Kidney epithelial cell (primary cell): ENCODE measurements at regions not wholly inside any gene's neighbourhood (a gene's known extent, or its start where the extent isn't known, plus 50 kb on each side); places are given as distances from the start of the nearest gene placed in this dataset.
A peak's percentile ranks its signal among the peaks of the same experiment; 100 is the strongest.

ENCODE experiments used
- DNase-seq: peaks from one replicate; pipeline ENCODE4 v3.0.0-alpha.2; 2010; ENCODE audit warnings: low read depth
- H3K27me3 ChIP-seq: 2 replicates; pipeline ENCODE4 v1.6.0; 2011; ENCODE audit warnings: low read length; ENCODE audit not compliant: control insufficient read depth, insufficient read depth
- H3K36me3 ChIP-seq: 2 replicates; pipeline ENCODE4 v1.5.1; 2011; ENCODE audit warnings: low read length; ENCODE audit not compliant: control insufficient read depth, insufficient read depth
- H3K4me3 ChIP-seq: 2 replicates; pipeline ENCODE4 v1.5.1; 2011; ENCODE audit warnings: low read depth, mild to moderate bottlenecking, control low read depth, low read length
- CTCF ChIP-seq: IDR thresholded peaks from 2 replicates; pipeline ENCODE4 v1.5.1; 2011; ENCODE audit warnings: mild to moderate bottlenecking, moderate library complexity, low read length, control low read depth, inconsistent platforms; ENCODE audit not compliant: insufficient read depth, poor library complexity, severe bottlenecking

GRCh38 chr4:162849937-162850336 is 316.8 kb downstream of the NAF1 start:
- no peaks in the 10 kb centered on the region for H3K27me3 ChIP-seq
- no peak for DNase-seq
- no peaks in the 10 kb centered on the region for H3K36me3 ChIP-seq
- no peak overlapping the region for H3K4me3 ChIP-seq
- no peak for TF ChIP-seq CTCF

- no peak for DNase-seq
- TF ChIP-seq CTCF, result no peak
- Histone ChIP-seq H3K36me3 (no peaks in the 10 kb centered on the region), H3K27me3 (no peaks in the 10 kb centered on the region), H3K4me3 (no peak overlapping the region)
Observed at GRCh38 chr4:162847945-162848549, 318.6 kb downstream of the NAF1 start.

GRCh38 chr4:162841753-162842152 is 324.9 kb downstream of the NAF1 start:
- H3K36me3 ChIP-seq, result no peaks in the 10 kb centered on the region
- H3K4me3 ChIP-seq, result no peak overlapping the region
- no peaks in the 10 kb centered on the region for H3K27me3 ChIP-seq
- no peak for DNase-seq
- no peak for TF ChIP-seq CTCF

- DNase-seq, result no peak
- H3K27me3 ChIP-seq, result no peaks in the 10 kb centered on the region
- TF ChIP-seq CTCF, result peak; percentile 21
- H3K4me3 ChIP-seq, result no peak overlapping the region
- H3K36me3 ChIP-seq, result no peaks in the 10 kb centered on the region
Observed at GRCh38 chr4:162839814-162840213, 326.9 kb downstream of the NAF1 start.

GRCh38 chr4:162838671-162839070 is 328.0 kb downstream of the NAF1 start:
- Histone ChIP-seq H3K4me3 (no peak overlapping the region), H3K36me3 (no peaks in the 10 kb centered on the region), H3K27me3 (no peaks in the 10 kb centered on the region)
- no peak for DNase-seq
- TF ChIP-seq CTCF, result no peak

- Histone ChIP-seq H3K4me3 (no peak overlapping the region), H3K27me3 (no peaks in the 10 kb centered on the region), H3K36me3 (no peaks in the 10 kb centered on the region)
- DNase-seq, result no peak
- TF ChIP-seq CTCF, result no peak
Observed at GRCh38 chr4:162837679-162838078, 329.0 kb downstream of the NAF1 start.
